Islet of Langerhans (tissue), 1 donor: ENCODE measurements at regions not wholly inside any gene's neighbourhood (a gene's known extent, or its start where the extent isn't known, plus 50 kb on each side); places are given as distances from the start of the nearest gene placed in this dataset.
"Not testable (repeated sequence)": the region's sequence is repeated elsewhere in the genome, so short reads cannot be mapped to it uniquely, and the experiment has no call there.

Experiments
- FAIRE-seq: peaks from one replicate; lab custom pipeline; 2011; peaks lifted over from hg19 to GRCh38; lab: Jason Lieb, UNC

DNA sequence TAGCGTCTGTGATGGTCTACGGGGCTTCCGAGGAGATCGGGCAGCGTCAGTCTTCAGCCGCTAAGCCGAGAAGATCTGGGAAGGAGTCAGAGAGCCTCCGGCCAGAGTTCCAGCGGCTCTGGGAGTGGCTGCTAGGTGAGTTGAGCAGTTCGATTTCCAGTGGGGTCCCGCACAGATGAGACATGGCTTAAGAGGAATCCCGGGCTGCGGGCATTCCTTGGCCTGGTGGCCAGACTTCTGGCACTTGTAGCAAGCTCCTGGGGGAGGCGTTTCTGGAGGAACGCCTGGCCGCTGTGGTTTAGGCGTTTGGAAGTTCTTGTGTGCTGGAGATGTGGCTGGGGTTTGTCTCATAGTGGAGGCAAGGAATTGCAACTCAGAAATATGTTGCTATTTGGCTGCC, 915.3 kb upstream of the CRIM1 start:
- not testable (repeated sequence) for FAIRE-seq

DNA sequence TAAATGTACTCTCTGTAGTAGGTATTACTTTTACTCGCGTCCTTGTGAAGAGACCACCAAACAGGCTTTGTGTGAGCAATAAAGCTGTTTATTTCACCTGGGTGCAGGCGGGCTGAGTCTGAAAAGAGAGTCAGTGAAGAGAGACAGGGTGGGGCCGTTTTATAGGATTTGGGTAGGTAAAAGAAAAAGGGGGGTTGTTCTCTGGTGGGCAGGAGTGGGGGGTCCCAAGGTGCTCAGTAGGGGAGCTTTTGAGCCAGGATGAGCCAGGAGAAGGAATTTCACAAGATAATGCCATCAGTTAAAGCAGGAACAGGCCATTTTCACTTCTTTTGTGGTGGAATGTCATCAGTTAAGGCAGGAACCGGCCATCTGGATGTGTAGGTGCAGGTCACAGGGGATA, 918.7 kb upstream of the CRIM1 start:
- FAIRE-seq = not testable (repeated sequence)

DNA sequence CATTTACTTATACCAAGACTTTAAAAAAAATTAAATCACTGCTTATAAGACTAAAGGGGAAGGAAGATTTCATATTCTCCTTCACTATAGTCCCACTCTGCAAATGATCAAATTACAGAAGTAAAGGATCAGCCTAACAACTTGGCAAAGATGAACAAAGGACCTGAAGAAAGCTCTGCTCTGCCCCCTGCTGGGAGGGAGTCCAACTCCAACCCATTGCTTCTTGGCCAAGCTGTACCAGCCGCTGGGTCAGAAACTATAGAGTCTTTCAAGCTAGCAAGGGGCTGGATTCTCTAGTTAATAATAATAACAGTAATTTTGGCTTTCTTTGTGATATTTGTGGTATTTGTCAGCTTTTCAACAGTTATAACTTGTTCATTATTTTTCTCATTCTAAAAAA, 927.0 kb upstream of the CRIM1 start:
- FAIRE-seq = no peak

DNA sequence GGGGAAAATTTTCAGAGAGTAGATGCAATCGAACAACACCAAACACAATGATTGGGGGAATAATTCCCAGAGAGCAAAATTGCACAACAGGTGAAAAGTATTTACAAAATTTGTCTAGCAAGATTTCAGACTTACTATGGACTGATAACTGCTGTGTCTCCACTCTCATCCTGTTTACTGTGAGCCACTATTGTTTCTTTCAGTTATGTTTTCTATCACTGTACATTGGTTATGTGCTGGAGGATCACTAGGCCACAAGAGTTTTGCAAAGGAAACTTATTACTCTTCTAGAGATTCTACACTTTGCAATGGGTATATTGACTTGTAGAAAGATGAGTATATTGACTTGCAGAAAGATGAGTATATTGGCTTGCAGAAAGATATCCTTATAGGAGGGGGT, 934.1 kb upstream of the CRIM1 start:
- FAIRE-seq = no peak

DNA sequence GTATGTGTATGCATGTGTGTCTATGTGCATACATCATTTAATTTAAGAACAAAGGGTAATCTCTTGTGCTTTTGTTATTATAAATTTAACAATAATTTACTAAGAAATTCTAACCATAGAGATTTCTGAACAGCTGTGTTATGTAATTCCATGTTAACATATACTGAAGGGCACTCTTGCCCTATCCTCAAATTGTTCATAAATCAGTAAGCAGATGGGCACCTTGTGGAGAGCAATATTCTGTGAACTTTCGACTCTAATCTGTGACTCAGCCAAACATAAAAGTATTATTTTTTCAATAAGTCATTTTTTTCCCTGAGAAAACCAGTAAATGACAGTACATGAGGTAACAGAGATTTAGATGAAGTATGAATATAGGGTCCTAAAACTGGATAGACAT, 938.3 kb upstream of the CRIM1 start:
- no peak for FAIRE-seq

DNA sequence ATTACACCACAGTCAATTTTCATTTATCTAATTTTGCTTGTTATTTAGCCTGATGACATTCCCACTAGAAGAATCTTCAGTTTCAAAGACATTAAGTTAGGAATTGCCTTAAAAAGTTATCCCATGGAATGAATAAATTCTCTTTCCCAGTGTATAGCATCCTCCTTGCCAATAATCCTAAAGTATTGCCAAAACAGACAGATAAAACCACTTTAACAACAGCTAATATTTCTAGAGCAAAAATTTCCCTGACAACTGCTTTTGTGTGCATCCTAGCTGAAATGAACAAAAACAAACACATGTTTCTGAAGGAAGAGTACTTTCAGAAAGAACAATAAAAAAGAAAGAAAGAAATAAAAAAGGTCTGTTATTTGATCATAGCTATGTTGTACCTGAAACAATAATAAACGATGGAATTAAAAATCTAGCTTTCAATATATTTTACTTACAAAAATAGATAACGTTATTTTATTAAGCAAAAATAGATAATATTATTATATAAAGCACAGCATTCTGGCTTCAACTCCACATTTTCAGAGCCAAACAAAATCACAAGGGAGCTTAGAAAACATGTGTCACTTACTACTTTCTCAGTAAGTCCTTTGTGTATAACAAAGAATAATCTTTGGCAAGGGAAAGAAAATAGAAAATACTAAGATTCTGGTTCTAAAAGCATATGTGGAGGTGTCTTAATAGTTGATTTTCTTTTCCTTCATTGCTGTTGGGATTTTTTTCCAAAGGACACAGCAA, 939.0 kb upstream of the CRIM1 start:
- no peak for FAIRE-seq

DNA sequence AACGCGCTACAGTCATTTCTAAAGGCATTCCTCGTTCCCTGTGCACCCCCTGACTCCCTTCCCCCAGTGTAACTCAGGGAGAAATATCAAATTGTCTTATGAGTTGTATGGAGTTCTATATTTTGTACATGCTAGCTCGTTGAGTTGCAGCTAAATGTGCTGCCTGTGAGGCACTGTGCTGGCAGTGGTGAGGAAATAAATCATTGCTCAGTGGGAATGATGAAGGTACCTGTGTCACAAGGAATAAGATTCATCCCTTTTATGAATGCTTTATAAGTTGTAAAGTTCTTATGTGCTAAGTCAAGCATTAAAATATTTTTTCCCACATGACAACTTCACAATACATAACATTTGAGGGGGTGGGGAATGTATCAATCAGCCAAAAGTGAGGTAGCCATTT, 939.6 kb upstream of the CRIM1 start:
- FAIRE-seq = no peak

DNA sequence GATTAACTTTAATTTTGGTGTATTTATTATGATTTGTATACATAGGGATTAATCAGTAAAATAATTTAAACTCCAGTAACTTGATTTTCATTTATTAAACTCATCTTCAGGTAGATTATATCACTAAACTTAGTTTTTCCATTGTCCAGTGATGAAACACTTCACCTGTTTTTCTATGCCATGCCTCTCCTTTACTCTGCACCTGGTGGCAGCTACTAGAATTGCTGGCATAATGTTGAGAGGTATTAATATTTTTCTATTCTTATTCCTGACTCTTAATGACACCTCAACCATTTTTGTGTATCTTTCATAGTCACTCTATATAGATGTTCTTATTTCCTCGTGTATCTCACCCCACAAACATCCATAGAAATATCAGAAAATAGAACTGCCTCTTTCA, 940.3 kb upstream of the CRIM1 start:
- FAIRE-seq = no peak

DNA sequence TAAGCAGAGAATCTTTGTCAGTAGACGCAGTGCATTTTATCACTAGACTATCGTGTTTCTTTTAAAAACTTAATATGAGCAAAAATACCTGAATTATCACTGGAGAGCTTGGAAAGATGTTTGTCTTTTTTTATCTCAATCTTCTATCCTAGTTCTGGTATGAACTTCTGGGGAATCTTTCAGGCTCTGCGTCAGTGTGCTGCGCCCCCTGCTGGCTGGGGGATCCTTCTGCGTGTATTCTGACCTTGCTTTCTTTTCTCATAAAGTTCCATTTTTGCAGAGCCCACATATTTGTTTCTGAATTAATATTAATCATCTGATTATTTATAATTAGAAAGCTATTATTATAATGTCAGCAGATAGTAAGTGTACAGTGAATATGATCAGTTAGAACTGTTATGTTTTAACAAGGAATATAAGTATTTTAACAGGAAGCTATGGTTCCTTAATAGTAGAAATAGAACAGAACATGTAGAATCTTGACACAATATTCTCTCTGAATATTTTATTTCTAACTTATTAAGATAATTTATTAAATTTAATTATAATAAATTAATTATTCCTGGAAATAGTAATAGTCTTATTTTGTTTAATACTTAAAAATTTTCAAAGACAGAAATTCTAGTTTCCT, 945.0 kb upstream of the CRIM1 start:
- peak; percentile 86 for FAIRE-seq

DNA sequence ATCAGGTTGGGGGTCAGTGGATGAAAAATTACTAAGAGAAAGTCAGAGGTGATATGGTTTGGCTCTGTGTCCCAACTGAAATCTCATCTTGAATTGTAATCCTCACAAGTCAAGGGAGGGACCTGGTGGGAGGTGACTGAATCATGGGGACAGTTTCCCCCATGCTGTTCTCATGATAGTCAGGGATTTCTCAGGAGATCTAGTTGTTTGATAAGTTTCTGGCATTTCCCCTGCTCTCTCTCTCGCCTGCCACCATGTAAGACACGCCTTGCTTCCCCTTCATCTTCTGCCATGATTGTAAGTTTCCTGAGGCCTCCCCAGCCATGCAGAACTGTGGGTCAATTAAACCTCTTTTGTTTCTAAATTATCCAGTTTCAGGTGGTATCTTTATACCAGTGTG, 945.8 kb upstream of the CRIM1 start:
- no peak for FAIRE-seq

DNA sequence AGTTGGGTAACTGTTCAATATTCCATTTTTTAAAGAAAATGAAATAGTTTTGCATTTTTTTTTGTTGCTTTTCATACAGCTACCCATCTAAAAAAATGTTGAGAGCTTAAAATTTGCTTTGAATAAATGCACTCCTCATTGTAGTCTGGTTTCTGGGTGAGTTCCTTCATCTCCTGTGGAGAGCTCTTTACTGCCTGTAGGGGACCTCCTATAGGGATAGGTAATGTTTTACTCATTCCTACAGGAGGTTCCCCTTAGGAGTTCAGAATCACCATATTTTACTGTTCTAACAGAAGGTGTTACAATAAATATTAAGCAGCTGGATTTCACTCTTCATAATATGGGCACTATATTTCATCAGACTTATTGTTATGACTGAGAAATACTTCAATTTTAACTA, 947.3 kb upstream of the CRIM1 start:
- no peak for FAIRE-seq

DNA sequence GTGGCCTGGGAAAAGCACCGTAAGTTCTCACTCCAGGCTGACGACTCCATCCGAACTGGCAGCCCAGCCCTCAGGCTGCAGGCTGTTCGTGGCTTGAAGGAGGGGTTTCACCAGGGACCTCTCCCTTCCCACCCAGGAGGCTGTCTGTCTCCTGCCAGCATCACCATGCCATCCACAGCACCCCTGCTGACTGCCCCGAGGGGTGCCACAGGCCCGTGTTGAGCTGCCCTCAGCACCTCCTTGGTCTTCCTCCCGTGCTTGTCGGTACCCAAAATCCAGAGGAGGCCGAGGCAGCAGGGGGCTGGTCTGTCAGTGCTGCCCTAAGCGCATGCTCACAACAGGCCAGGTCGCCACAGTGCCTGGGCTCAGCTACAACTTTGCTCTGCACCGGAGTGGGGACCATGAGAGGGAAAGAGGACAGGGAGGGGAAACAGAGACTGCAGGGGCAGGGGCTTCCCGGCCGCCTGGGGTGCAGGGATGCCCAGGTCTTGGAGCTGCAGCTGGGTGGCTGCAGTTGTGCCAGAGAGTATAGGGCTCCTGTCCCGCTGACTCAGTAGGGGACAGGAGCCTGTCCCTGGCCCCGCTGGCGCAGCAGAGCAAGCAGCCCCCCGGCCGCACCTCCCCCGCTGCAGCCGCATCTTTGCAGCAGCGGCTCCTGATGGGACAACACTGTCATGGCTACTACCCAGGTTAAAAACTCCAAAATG, 963.7 kb upstream of the CRIM1 start:
- FAIRE-seq = no peak

DNA sequence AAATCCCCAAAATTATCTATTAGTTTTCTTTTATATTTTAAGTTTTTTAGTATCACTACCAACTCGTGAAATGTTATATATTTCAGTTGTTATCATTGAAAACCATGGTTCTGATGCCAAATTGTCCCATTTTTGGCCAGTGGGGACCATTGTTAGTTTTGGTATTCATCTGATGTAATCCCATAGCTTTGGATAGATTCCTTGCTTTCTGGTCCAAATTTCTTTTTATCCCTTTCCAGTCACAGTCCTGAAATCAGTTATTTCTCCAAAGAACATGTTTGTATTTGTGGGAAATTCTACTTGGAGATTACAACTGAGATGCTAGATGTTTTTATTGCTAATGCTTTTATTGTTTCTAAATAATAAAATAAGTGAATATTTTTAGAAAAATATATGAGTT, 976.8 kb upstream of the CRIM1 start:
- no peak for FAIRE-seq

DNA sequence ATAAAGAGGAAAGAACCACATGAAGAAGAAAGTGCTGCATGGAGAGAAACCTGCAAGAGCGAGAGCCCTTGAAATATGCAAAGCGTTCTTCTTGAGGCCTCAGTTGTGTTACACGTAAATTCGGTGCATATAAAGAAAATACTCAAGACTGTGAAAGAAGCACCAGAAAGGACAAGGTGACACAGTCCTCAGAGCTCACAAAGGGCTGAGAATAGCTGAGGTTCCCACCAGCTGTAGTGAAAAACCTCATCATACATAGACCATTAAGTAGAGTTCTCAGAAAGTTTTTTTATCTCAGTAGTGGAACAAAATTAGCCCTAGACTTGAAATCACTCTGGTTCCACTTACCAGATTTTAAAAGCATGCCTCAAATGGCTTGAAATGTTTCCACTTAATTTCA, 980.7 kb upstream of the CRIM1 start:
- FAIRE-seq = no peak

DNA sequence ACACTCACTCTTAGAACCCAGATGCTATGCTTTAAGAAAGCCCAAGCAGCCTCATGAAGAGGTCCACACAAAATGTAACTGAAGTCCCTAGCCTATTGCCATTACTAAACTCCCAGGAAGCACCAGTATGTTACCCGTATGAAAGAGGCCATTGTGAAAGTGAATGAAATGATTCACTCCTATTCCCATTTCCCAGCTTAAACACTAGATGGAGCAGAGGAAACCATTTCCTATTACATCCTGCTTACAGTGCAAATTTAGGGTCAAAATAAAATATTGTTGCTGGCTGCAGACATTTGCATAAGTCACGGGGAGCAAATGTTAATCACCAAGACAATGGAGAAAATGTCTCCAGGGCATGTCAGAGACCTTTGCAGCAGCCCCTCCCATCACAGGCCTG, 989.7 kb upstream of the CRIM1 start:
- FAIRE-seq = no peak

DNA sequence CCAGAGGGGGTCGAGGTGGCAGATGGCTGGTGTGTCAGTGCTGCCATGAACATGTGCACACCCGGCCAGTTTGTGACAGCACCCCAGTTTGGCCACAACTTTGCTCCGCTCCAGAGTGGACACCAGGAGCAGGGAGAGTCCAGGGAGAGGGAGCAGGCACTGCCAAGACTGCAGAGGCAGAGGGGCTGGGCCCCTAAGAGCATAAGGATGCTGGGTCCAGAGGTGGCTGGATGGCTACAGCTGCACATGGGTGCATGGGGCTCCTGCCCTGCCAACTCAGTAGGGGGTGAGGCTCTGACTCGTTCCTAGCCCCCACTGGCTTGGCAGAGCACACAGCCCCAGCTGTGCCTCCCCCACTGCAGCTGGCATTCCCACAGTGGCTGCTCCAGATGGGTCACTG, 999.2 kb upstream of the CRIM1 start:
- FAIRE-seq = no peak

DNA sequence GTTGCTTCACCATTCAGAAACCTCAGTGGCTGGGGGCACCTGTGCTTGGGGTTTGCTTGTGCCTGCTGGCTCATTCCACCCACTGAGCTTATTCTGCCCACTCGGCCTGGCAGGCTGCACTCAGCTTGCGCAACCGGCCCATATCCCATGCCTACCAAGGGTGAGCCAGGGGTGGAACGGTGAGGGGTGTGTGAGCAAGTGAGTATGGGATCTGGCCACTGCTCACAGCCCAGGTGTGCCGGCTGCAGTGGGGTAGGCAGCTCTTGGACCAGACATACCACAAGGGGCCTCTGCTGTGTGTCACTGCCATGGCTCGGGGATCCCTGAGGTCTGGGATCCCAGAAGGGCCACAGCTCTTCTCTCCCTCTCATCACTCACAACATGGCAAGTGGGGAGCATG, 1000.5 kb upstream of the CRIM1 start:
- no peak for FAIRE-seq

DNA sequence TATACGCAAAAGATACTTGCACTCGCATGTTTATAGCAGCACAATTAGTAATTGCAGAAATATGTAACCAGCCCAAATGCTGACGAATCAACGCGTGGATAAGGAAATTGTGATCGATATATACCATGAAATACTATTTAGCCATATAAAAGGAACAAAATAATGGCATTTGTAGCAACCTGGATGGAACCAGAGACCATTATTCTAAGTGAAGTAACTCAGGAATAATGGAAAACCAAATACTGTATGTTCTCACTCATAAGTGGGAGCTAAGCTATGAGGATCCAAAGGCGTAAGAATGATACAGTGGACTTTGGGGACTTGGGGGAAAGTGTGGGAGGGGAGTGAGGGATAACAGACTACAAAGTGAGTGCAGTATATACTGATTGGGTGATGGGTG, 1008.0 kb upstream of the CRIM1 start:
- FAIRE-seq = no peak

DNA sequence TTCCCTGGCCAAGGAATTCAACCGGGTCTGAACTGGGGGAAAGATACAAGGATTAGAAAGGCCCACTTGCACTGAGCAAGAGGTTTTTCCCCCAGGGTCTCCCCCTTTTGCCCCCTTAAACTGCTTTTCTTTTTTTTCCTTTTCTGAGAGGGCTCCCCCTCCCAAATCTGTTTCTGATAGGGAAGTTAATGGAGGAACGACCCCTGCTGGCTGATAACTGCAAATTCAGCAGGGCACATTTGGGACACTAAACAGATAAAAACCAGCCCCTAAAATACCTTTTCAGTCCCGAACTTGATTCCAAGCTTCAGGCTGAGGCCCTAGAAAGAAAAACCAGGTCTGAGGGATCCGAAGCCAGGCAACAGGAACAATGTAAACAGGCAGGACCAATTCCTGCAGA, 1012.4 kb upstream of the CRIM1 start:
- FAIRE-seq = no peak

DNA sequence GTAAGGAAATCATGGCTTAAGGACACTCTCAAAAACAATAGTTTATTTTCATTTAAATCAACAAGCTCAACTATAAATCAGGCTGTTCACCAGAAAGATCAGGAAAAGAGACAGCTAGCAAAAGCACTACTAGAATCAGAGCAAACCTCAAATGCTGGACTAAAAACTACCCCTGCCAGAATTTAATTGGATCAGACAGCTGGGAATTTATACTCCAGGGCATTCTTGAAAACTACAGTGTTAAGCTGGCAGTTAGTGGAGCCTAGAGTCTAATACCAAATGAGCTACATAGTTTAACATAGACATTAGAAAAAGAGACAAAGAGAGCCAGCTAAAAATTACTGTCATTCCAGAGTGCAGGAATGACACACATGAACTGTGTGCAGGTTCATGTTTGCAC, 1016.4 kb upstream of the CRIM1 start:
- FAIRE-seq = no peak

DNA sequence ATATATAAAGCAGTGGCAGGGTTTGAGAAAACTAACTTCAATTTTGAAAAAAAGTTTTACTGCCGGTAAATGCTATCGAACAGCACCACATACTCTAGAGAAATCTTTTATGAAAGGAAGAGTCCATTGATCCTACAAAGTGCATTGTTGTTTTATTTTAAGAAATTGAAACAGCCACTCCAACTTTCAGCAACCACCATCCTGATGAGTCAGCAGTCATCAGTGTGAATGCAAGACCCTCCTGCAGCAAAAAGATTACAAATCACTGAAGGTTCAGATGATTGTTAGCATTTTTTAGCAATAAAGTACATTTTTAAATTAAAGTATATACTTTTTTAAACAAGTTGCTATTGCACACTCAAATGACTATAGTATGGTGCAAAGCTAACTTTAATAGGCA, 1017.7 kb upstream of the CRIM1 start:
- no peak for FAIRE-seq

DNA sequence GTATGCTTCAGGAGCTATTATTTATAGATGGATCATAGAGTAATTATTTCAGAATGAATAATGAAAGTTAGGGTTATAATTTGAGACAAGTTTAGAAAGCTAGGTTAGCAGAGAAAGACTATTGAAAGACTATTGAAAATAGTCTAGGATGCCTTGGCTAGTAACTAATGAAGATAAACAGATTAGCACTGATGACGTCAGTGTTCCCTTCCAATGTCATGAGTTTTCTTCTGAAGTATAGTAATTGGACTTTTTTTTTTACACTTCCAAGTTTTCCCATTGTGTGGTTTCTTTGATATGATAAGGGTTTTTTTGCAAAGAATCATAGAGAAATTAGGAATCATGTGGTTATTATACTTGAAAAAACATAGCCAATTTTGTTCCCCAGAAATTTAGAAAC, 1041.5 kb upstream of the CRIM1 start:
- no peak for FAIRE-seq

DNA sequence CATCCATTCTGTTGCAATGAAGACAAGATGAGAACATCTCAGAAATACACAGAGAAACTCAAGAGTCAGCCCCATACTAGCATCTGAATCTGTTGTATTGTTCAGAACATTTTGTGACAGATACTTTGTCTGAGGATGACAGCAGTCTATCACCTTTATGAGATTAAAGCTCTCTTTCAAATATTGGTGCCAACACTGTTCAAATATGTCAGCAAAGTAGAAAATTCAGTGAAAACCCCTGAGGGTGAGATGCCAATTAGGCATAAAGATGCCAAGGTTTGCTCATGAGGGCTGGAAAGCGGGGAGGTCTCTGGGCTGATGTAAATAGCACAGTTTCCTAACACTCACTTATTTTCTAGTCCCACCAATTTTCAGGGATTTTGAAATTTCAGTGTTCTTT, 1054.2 kb upstream of the CRIM1 start:
- FAIRE-seq = no peak

DNA sequence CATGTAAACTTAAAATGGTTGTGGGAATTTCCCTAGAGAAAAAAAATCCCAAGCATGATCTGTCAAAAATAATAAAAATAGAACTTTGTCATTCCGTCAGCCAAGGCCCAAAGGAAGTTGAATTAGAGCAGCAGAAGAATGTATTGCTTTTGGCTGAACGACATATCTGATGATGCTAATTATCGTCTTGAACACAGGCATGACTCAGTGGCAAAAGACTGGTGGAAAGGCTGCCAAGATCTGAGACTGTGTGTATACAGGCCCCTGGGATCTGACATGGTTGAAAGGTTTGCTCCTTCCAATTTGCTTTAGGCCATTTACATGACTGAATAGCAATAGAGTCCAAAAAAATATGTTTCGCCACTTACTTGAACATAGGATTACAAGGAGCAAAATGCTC, 1057.1 kb upstream of the CRIM1 start:
- no peak for FAIRE-seq
